IMR-90 (cell line): ENCODE measurements at regions not wholly inside any gene's neighbourhood (a gene's known extent, or its start where the extent isn't known, plus 50 kb on each side); places are given as distances from the start of the nearest gene placed in this dataset.

Experiments used
- ATAC-seq: fragments of 200-7000 bp; cut with Tn5 transposase; 2 replicates; pipeline ENCODE4 v1.9.1; 2020; ENCODE audit warnings: low read depth, mild to moderate bottlenecking, moderate library complexity
- BruUV-seq: library from RNA; stranded (reverse); fragments of 400-500 nt; replicated peaks from 2 replicates; lab custom pipeline; 2021; lab: Mats Ljungman, UMichigan
- CTCF ChIA-PET: fragments of 300-600 bp; formaldehyde crosslinking; extraction: SDS; loops from one replicate; lab custom pipeline; 2021; ENCODE audit warnings: antibody characterized with exemption; lab: Yijun Ruan, JAX
- POLR2A ChIA-PET: fragments of 300-600 bp; sonication (Branson Sonifier 250); formaldehyde crosslinking; loops from one replicate; lab custom pipeline; 2022; ENCODE audit warnings: antibody characterized with exemption; ENCODE audit not compliant: unreplicated experiment; lab: Charles Lee
- DNase-seq: peaks from one replicate; pipeline ENCODE4 v3.0.0; 2013
- H2AFZ ChIP-seq: replicated peaks from 2 replicates; pipeline ENCODE3; 2013; ENCODE audit warnings: low read length, mild to moderate bottlenecking; ENCODE audit not compliant: poor library complexity
- H2AK5ac ChIP-seq: 2 replicates; pipeline ENCODE4 v1.6.1; 2013; ENCODE audit warnings: low read depth, low read length, inconsistent platforms
- H2AK9ac ChIP-seq: replicated peaks from 2 replicates; pipeline ENCODE3; 2013; ENCODE audit warnings: mild to moderate bottlenecking, low read depth, low read length, moderate library complexity; ENCODE audit not compliant: poor library complexity
- H2BK120ac ChIP-seq: 2 replicates; pipeline ENCODE4 v1.6.1; 2013; ENCODE audit warnings: low read depth, low read length, inconsistent platforms
- H2BK15ac ChIP-seq: 3 replicates; pipeline ENCODE4 v1.6.1; 2013; ENCODE audit warnings: low read depth, low read length, inconsistent platforms
- H2BK20ac ChIP-seq: 2 replicates; pipeline ENCODE4 v1.6.1; 2013; ENCODE audit warnings: low read depth, mild to moderate bottlenecking, inconsistent platforms, low read length, moderate library complexity
- H2BK5ac ChIP-seq: 2 replicates; pipeline ENCODE4 v1.6.1; 2013; ENCODE audit warnings: mild to moderate bottlenecking, low read depth, low read length, inconsistent platforms; ENCODE audit not compliant: poor library complexity, severe bottlenecking
- H3K14ac ChIP-seq: replicated peaks from 2 replicates; pipeline ENCODE4 v1.6.1; 2013; ENCODE audit warnings: low read depth, low read length, inconsistent platforms
- H3K18ac ChIP-seq: 2 replicates; pipeline ENCODE4 v1.6.1; 2013; ENCODE audit warnings: low read depth, low read length, control low read depth
- H3K23ac ChIP-seq: 2 replicates; pipeline ENCODE4 v1.6.1; 2013; ENCODE audit warnings: low read depth, low read length, inconsistent platforms
- H3K27ac ChIP-seq: 2 replicates; pipeline ENCODE4 v1.5.1; 2013; ENCODE audit warnings: mild to moderate bottlenecking, control low read depth, low read length; ENCODE audit not compliant: insufficient read depth
- H3K27me3 ChIP-seq: 2 replicates; pipeline ENCODE4 v1.6.1; 2013; ENCODE audit warnings: low read length; ENCODE audit not compliant: control insufficient read depth, insufficient read depth
- H3K36me3 ChIP-seq: 2 replicates; pipeline ENCODE4 v1.6.1; 2013; ENCODE audit warnings: low read length, mixed read lengths; ENCODE audit not compliant: control insufficient read depth, insufficient read depth
- H3K4ac ChIP-seq: 2 replicates; pipeline ENCODE4 v1.6.1; 2013; ENCODE audit warnings: low read depth, low read length, inconsistent platforms
- H3K4me1 ChIP-seq: 2 replicates; pipeline ENCODE4 v1.6.1; 2013; ENCODE audit warnings: low read length, mixed read lengths; ENCODE audit not compliant: control insufficient read depth, insufficient read depth
- H3K4me2 ChIP-seq: 2 replicates; pipeline ENCODE4 v1.6.1; 2013; ENCODE audit warnings: low read depth, mild to moderate bottlenecking, control low read depth, low read length, moderate library complexity
- H3K4me3 ChIP-seq: 2 replicates; pipeline ENCODE4 v1.5.1; 2013; ENCODE audit warnings: low read depth, mild to moderate bottlenecking, control low read depth, low read length, moderate library complexity; ENCODE audit not compliant: insufficient read depth
- H3K56ac ChIP-seq: 2 replicates; pipeline ENCODE4 v1.6.1; 2013; ENCODE audit warnings: low read length, inconsistent platforms; ENCODE audit not compliant: insufficient read depth; ENCODE audit errors: extremely low read depth
- H3K79me1 ChIP-seq, 2 experiments: 2 replicates each; pipeline ENCODE4 v1.6.1; 2013; ENCODE audit warnings: low read length in 2 of 2, inconsistent platforms in 1 of 2, low read depth in 1 of 2
- H3K9ac ChIP-seq: 2 replicates; pipeline ENCODE4 v1.6.1; 2013; ENCODE audit warnings: low read depth, low read length, control low read depth
- H3K9me1 ChIP-seq: 2 replicates; pipeline ENCODE4 v1.6.1; 2013; ENCODE audit warnings: low read length, inconsistent platforms; ENCODE audit not compliant: insufficient read depth
- H3K9me3 ChIP-seq: 2 replicates; pipeline ENCODE4 v1.6.1; 2013; ENCODE audit warnings: low read length; ENCODE audit not compliant: control insufficient read depth, insufficient read depth
- H4K20me1 ChIP-seq: 2 replicates; pipeline ENCODE4 v1.6.1; 2013; ENCODE audit warnings: low read length, inconsistent platforms; ENCODE audit not compliant: insufficient read depth
- H4K5ac ChIP-seq: 2 replicates; pipeline ENCODE4 v1.6.1; 2013; ENCODE audit warnings: mild to moderate bottlenecking, low read depth, low read length, control low read depth
- H4K8ac ChIP-seq, 2 experiments: 2 replicates each; pipeline ENCODE4 v1.6.1; 2013; ENCODE audit warnings: low read depth in 2 of 2, low read length in 2 of 2, control low read depth in 1 of 2, inconsistent platforms in 1 of 2
- H4K91ac ChIP-seq: 2 replicates; pipeline ENCODE4 v1.6.1; 2013; ENCODE audit warnings: low read depth, low read length, inconsistent platforms; ENCODE audit not compliant: insufficient read depth
- BHLHE40 ChIP-seq: fragments of 150-350 bp; IDR thresholded peaks from 2 replicates; pipeline ENCODE4 v1.6.1; 2016; ENCODE audit warnings: mild to moderate bottlenecking, low read depth, low read length
- CTCF ChIP-seq: conservative IDR thresholded peaks from 2 replicates; pipeline ENCODE4 v1.5.1; 2012; ENCODE audit warnings: mild to moderate bottlenecking, low read depth, low read length, improper control_type of control experiment
- WGBS, 2 experiments: methylation state at CpG; one replicate each; pipeline versions ENCODE4 v1.1.5 to v1.1.7; 2013; ENCODE audit warnings: missing lambda C conversion rate in 2 of 2; ENCODE audit not compliant: insufficient read length in 1 of 2; ENCODE audit errors: extremely low coverage in 2 of 2; 5-methylcytosine and 5-hydroxymethylcytosine counted together
- dilution Hi-C: fragments of 300-500 bp; cut with HindIII; formaldehyde crosslinking; loops from one replicate; pipeline ENCODE4 v1.14.3; 2018; ENCODE audit warnings: low sequenced_read_pairs; ENCODE audit not compliant: unreplicated experiment
- in situ Hi-C: fragments of 300-500 bp; cut with MboI; formaldehyde crosslinking; loops from 3 replicates; pipeline ENCODE4 v1.14.3; 2019; ENCODE audit warnings: low sequenced_read_pairs, inconsistent platforms, mixed read lengths
- intact Hi-C: fragments of 100-400 bp; cut with micrococcal nuclease; formaldehyde crosslinking; loops from 2 replicates; pipeline ENCODE4 v1.10.0; 2022

GRCh38 chr12:65668981-65669695, 155.1 kb upstream of the HMGA2 start:
- CTCF ChIA-PET = no interaction called here
- Histone ChIP-seq H2AFZ (no peak overlapping the region), H3K18ac (peak overlapping the region; percentile 99; the same call in 1 of the 2 replicates)

More at GRCh38 chr12:65668981-65669695, 155.1 kb upstream of the HMGA2 start:
- H3K79me1 ChIP-seq = peaks cover 0 to 17% of the 10 kb centered on the region in 2 experiments; a peak in 3 of 4 replicates
- peak overlapping the region; percentile 96; the same call in 1 of the 2 replicates for H2BK20ac ChIP-seq
- 0 out of 2 replicates have a peak, but pooled peaks have one; percentile 6 for TF ChIP-seq CTCF
- TF ChIP-seq BHLHE40 = no peak
- H2BK120ac ChIP-seq = peak overlapping the region; percentile 96; the same call in 1 of the 2 replicates
- peak overlapping the region; percentile 87; the same call in 1 of the 2 replicates for H4K5ac ChIP-seq
- H3K27ac ChIP-seq = no peak overlapping the region
- H3K56ac ChIP-seq = no peak overlapping the region
- POLR2A ChIA-PET = no interaction called here
- DNase-seq (peak; percentile 47), ATAC-seq (peak; percentile 62)
- no peak overlapping the region; the same call in 1 of the 2 replicates for H3K4me2 ChIP-seq
- H3K27me3 ChIP-seq = no peaks in the 10 kb centered on the region
- peak overlapping the region; percentile 45; the same call in 1 of the 2 replicates for H2AK5ac ChIP-seq
- H2BK5ac ChIP-seq = peak overlapping the region; percentile 81
- H3K9me3 ChIP-seq = no peaks in the 10 kb centered on the region
- no peaks in the 10 kb centered on the region for H3K36me3 ChIP-seq
- peaks cover 16% of the 10 kb centered on the region for H3K9me1 ChIP-seq
- no TSS peak for BruUV-seq
- peak overlapping the region; percentile 34 to 62; a peak in 3 of 4 replicates for H4K8ac ChIP-seq
- in situ Hi-C loops = no loop called here
- H3K4ac ChIP-seq = peak overlapping the region; percentile 36; the same call in 1 of the 2 replicates
- H3K4me1 ChIP-seq = peaks cover 22% of the 10 kb centered on the region
- WGBS, 2 experiments = no CpG with 5 or more reads among the region's 5 CpGs
- no peak overlapping the region for H3K4me3 ChIP-seq
- H4K20me1 ChIP-seq = no peaks in the 10 kb centered on the region
- H2BK15ac ChIP-seq = peak overlapping the region; percentile 52; the same call in 2 of the 3 replicates
- intact Hi-C loops = no loop called here
- H3K14ac ChIP-seq = peak overlapping the region; percentile 91; the same call in 1 of the 2 replicates
- peak overlapping the region; percentile 1; the same call in 1 of the 2 replicates for H3K23ac ChIP-seq
- H2AK9ac ChIP-seq = no peak overlapping the region
- H3K9ac ChIP-seq = no peak overlapping the region
- H4K91ac ChIP-seq = peak overlapping the region; percentile 30
- dilution Hi-C loops = no loop called here
